ENCODE measurements at regions not wholly inside any gene's neighbourhood (a gene's known extent, or its start where the extent isn't known, plus 50 kb on each side); places are given as distances from the start of the nearest gene placed in this dataset.

DNA sequence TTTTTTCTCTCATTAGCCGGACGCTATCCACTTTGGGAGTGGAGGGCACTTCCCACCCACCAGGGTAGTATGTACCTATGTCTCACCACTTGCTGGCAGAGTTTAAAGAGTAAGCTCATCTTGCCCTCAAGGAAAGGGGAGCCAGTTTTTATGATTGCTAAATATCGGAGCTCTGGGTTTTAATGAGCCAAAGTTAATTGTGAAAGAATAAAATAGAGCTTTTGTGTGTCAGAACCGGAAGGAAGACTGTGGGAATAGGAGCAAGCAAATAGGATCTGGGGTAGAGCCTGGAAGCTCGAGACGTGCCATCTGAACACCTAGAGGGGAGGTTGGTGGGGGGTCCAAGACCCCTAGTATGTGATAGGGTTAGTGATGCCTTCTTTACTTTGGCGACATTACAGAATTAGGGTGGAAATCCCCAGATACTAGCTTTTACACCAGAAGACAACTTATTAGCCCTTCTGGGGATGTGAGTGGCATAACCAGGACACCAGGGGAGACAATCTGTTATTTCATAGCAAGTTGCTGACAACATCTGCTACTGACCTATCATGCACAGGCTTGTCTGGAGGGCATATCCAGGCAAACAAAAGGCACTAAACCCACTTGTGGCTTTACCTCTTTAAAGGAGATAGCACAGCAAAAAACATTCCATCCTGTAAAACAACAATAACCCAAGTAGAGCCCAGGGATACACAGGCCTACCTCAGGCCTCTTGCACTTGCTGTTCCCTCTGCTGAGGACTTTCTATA is 333.8 kb downstream of the ZNF621 start:
- no peak for DNase-seq (ENCODE audit: low read depth)

DNA sequence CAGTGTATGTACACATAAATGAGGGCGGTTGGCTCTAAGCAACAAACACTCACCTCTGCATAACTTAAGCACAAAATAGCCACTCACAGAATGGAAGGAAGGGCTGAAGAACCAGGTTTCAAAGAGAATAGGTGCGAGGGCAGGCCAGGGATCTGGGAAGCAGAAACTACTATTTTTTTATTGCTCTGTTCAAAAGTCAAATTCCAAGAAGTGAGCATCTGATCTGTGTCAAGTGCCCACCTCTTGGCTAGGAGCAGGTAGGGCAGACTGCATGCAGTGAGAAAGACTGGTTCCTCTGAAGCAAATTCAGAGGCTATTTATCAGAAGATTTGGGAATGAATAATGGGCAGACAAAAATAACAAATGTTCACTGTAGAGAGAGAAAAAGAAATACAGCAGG is 336.4 kb upstream of the CTNNB1 start:
- no peak for DNase-seq (ENCODE audit: low read depth)

DNA sequence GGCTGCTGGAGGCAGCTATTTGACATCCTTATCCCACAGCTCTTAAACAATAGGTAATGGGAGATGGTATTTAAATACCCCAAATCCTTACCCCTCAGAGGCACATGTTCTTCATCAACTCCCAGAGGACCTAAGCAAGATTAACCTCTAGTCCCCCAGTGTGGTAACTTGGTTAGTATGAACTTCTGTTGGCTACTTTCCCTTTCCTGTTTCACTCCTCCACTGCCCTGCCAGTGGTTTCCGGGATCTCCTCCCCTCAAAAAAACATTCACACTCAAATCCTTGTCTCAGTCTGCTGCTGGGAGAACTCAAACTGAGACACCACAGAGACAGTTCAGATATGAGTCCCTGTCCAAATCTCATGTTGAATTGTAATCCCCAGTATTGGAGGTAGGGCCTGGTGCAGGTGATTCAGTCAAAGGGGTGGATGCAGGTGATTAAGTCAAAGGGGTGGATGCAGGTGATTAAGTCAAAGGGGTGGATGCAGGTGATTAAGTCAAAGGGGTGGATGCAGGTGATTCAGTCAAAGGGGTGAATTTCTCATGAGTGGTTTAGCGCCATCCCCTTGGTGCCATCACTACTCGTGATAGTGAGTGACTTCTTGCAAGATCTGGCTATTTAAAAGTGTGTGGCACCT is 335.0 kb upstream of the CTNNB1 start:
- no peak for DNase-seq (ENCODE audit: low read depth)

- DNase-seq (ENCODE audit: low read depth): no peak
These were observed 334.4 kb upstream of the CTNNB1 start for GRCh38 chr3:40864915-40865314.

GRCh38 chr3:40867797-40868196 is 331.5 kb upstream of the CTNNB1 start:
- no peak for DNase-seq (ENCODE audit: low read depth)

DNA sequence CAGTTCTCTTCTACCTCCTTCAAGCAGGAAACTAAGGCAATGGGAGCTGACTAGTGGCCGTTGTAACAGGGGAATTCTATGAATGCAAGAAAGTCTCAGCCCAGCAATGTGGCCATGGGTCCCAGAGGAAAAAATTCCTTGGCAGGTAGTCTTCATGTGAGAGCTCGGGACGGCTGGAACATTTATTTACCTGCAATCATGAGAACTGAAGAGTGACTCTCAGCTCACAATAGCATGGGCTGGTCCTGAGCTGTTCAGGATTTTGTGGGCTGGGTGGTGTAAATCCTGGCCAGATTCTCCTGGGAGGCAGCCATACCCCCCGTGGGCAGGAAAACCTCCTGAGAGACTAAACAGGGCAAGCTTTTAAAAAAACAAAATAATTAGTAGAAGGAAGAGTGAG is 330.3 kb upstream of the CTNNB1 start:
- no peak for DNase-seq (ENCODE audit: low read depth)

DNA sequence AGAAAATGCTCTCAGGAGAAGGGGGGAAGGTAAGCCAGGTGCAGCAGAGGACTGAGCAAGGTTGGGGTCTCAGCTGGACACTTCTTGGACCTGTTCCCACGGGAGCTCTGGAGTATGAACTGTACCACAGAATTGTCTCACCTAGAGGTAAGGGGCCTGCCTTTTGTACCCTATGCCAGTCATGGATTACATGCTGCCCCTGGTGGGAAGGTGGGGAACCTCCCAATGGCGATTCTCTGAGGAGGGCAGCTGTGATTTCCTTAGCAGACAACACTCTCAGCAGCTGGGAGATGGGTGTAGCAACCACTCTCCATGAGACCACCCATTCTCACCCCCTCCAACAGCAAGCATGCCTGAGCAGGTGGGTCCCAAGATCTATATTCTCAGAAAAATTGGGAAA is 329.4 kb upstream of the CTNNB1 start:
- no peak for DNase-seq (ENCODE audit: low read depth)

DNA sequence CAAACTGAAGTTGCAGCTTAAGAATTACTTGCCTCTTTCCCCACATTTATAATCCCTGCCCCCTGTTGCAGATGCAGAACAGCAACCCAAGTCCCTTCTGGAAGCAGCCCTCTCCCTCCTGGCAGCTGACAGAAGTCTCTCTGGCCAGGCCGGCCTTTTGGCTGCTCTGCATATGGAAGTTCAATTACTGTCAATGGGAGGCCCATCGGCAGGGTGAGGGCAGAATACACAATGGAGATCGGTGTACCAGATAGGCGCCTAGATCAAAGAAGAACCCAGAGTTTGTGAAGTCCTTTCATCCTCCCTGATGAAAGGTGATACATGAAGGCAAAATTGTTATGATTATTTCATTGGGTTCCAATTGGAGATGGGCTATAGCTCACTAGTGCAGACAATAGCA is 327.9 kb upstream of the CTNNB1 start:
- DNase-seq (ENCODE audit: low read depth): no peak

GRCh38 chr3:40872258-40872920 is 326.9 kb upstream of the CTNNB1 start:
- DNase-seq (ENCODE audit: low read depth): no peak

- DNase-seq (ENCODE audit: low read depth): no peak
These were observed 325.8 kb upstream of the CTNNB1 start for GRCh38 chr3:40873476-40873875.

DNA sequence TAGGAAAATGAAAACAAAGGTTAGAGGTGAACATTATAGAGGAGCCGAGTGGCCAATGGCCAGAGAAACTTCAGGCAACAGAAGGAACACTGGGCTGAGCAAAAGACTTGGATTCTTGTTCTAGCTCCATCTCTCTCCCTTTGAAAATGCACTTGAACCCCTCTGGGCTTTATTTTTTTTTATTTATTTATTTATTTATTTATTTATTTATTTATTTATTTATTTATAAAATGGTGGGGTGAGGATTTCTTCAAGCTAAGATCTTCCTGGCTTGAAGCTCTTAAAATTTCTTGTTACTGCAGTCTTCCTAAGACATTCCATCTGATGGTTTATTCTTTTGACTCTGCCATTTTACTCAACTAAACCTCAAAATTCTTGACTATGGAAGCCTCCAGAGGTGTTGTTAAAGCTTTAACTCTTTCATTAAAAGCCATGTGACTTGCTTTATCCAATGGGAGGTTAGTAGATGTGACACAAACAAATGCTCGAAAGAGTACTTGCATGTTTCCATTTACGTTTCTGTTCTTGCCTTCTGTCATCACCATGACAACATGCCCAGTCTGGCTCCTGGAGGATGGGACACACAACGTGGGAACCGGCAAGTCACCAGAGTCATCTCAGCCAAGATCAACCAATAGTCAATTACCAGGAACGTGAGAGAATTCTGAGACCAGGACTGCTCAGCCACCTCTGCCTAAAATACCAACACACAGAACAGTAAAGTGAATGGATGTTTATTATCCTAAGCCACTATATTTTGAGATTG is 325.2 kb upstream of the CTNNB1 start:
- DNase-seq (ENCODE audit: low read depth): no peak

DNA sequence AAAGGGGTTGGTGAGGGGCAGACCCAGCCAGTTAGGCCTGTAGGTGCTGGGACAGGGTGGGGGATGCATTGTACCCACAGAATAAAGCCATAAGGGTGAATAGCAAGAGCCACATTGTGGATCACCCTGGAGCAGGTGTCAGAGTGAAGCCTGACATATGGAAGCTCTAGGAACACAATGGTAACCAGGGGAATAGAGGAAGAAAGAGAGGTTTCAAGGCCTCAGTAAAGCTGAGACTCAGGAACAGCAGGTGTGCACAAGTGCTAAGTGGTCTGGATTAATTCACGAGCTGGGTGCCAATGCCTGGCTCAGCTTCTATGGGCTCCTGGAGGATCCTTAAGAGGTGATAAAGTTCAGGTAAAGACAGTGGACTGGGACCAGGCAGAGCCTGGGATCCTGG is 323.7 kb upstream of the CTNNB1 start:
- no peak for DNase-seq (ENCODE audit: low read depth)

DNA sequence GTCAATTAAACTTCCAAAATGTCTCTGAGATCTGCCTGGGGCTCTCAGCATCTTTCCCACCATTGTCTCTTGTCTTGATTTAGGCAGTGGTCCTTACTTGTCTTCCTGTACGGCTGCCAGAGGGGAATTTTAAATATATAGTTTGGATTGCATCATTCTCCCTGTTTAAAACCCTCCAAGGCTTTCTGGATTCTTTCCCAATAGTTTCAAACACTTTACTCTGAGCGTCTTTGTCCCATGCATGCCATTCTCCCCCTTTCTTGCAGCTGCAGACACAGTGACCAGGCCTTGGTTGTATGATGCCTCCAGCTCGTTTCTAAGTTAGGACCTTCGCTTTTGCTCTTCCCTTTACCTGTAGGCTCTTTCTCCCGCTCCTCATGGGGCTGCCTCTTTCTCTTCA is 323.3 kb upstream of the CTNNB1 start:
- DNase-seq (ENCODE audit: low read depth): no peak

GRCh38 chr3:40876496-40876895 is 322.8 kb upstream of the CTNNB1 start:
- DNase-seq (ENCODE audit: low read depth): no peak

DNA sequence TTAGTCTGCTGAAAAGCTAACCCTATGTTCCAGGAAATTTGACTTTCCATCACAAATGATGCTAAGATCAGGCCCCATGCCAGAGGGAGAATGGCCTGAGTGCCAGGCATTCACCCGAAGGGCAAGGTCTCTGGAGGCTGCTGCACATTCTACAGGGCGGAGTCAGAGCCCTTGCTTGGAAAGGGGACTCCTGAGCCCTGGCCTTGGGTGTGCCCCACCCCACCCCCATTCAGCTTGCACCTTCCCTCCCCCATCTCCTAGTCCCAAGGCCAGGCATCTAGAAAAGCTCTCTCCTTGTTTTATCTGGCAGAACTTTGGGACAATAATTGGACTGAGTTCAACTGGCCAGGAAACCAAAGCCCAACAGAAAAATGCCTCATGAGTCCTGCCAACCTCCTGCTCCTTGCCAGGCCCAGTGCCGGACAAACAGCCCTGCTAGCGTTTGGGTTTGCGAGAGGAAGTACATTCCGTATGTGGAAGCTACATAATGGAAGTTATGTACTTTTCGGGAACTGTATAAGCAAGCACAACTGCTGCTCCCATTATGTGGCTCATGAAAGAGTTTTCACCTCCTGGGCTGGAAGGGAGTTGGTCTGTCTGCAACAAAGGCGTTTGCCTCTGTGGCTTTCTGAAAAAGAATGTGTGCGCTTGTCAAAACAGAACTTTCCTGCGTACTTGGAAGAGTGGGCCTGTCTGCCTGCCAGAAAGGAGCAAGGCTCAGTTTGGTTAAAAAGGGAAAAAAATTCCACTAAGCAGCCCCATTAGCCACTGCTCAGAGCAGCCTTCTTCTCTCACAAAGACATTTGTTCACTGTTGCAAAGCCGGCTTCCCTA is 321.5 kb upstream of the CTNNB1 start:
- DNase-seq (ENCODE audit: low read depth): no peak

GRCh38 chr3:40878464-40878905 is 320.8 kb upstream of the CTNNB1 start:
- DNase-seq (ENCODE audit: low read depth): no peak

DNA sequence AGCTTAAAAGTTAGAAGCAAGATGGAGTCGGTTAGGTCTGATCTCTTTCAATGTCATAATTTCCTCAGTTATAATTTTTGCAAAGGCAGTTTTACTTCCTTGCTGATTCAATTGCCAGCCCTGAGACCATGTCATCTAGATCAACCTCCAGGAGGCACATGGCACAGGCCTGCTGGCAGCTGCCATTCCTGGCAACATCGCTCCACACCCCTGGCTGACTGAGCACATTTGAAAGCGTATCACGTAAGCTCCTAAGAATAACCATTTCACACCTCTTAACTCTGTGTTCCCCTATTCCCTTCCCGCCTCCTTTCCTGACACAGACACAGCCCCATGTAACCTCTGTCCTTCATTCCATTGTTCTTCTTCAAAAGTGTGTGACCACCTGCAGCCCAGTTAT is 313.9 kb upstream of the CTNNB1 start:
- DNase-seq (ENCODE audit: low read depth): no peak

DNA sequence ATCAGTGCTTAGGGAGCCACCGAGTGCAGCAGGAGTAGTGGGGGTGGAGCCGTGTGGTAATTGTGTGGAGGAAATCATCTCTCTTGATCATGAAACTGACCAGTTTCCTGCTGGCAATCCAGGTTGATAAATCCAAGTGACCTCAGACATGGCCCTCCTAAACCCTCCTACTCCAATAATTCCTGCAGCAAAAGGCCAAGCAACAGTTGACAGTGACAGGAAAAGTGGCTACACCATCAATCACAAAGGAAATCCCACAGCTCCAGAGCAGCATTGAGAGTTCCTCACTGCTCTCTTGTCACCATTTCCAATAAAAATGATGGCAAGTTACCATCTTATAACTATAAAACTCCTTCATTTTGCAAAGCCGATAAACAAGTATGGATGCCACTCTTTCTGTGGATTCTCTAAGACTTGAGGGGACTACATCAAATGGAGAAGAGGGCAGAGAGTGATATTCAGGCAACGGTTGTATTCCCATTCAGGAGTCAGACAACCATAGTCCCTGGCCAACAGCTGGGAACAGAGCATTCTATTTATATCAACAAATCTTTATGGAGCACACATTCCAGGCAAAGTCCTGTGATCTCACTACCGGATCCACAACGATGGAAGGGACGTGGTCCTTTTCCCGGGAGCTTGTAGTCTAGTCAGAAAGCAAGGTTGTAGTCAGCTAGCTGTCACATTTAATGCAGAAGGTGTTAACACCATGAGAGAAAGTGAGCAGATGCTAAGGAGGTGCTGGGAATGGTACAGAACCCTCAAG is 312.5 kb upstream of the CTNNB1 start:
- no peak for DNase-seq (ENCODE audit: low read depth)

GRCh38 chr3:40891186-40891585 is 308.1 kb upstream of the CTNNB1 start:
- no peak for DNase-seq (ENCODE audit: low read depth)

- no peak for DNase-seq (ENCODE audit: low read depth)
These were observed 304.2 kb upstream of the CTNNB1 start for GRCh38 chr3:40895109-40895508.

GRCh38 chr3:40899286-40899712 is 300.0 kb upstream of the CTNNB1 start:
- DNase-seq (ENCODE audit: low read depth): no peak
